GM19455 (cell line): ENCODE measurements at regions not wholly inside any gene's neighbourhood (a gene's known extent, or its start where the extent isn't known, plus 50 kb on each side); places are given as distances from the start of the nearest gene placed in this dataset.
A peak's percentile ranks its signal among the peaks of the same experiment; 100 is the strongest.

ENCODE experiments used
- ATAC-seq: cut with Tn5 transposase; IDR thresholded peaks from one replicate; pipeline ENCODE4 v1.9.1; 2021; ENCODE audit not compliant: unreplicated experiment

DNA sequence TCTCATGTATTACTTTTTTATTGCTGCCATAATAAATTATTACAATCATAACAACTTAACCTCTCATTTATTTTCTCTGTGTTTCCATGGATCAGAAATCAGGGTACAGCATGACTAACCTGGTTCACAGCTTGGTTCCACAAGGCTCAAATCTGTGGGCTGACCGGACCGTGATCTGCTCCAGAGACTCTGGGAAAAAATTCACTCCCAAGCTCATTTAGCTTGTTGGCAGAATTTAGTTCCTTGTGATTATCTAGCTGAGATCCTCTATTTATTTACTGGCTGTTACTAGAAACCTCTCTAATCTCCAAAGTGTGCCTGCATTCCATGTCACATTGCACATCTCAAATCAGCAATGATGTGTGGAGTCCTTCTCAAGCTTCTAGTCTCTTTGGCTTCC is 386.6 kb downstream of the DIPK2A start:
- ATAC-seq, result no peak

GRCh38 chr3:144361002-144361401 is 389.4 kb downstream of the DIPK2A start:
- ATAC-seq, result no peak

DNA sequence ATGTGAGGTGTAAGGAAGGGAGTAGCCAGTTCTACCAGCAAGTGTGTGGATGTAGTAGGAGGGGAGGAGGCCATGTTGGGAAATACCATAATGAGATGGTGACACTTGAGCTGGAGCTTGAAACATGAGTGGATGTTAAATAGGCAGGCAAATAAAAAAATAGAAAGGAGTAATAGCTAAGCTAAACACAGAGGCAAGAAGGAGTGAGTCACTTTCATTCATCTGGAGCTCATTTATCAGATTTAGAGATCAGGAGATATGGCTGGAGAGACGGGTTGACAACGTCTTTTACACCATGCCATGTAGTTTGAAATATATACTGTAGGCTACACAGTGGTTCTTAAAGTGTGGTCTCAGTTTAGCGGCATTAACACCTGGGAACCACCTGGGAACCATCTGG is 390.5 kb downstream of the DIPK2A start:
- no peak for ATAC-seq

GRCh38 chr3:144363856-144364255 is 392.2 kb downstream of the DIPK2A start:
- ATAC-seq, result no peak

DNA sequence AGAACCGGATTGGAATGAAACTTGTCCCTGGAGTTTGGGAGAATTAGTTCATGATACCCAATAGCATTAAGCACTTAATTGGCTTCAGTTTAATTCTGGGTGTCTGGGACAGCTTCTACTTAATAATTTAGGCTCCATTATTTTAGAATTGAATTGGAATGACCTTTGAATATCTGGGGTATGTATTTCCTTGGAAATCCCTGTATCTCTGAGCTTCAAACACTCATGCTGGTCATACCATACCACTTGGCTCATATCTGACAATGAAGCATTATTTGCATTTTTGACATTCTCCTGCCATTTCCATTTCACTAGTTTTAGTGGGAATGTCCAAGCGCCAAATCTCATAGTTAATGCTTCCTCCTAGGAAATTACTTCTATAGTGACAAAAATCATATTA is 393.1 kb downstream of the DIPK2A start:
- no peak for ATAC-seq

DNA sequence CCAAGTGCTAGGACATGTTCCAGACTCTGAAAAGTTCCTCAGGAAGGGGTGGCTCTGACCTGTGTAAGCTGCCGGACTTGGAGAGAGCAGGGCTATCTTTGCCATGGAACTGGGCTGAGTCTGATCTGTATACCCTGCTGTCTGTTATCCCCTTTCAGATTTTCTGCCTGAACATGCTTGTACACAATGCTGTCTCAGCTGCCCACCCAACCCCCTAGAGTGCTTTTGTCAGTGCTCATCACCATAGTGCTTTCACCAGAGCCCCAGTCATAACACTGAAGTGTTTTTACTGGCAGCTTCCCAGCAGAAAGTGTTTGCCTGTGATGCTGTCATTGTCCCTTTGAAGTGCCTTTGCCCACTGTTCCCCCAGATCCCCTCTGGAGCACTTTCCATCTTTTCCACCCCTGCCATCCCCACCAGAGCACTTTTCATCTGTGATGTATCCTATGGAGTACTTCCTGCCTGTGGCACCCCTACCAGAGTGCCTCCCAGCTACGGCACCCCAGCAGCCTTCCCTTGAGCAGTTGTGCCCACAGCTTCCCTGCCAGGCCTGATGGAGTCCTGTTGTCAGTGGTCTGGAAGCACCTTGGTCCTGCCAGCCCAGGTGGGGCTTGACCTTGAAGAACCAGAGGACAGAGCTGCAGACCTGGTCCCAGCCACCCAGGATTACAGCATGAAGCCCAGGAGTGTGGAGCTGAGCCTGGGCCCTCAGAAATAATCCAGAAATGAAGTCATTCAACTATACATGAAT is 397.7 kb downstream of the DIPK2A start:
- ATAC-seq, result no peak

DNA sequence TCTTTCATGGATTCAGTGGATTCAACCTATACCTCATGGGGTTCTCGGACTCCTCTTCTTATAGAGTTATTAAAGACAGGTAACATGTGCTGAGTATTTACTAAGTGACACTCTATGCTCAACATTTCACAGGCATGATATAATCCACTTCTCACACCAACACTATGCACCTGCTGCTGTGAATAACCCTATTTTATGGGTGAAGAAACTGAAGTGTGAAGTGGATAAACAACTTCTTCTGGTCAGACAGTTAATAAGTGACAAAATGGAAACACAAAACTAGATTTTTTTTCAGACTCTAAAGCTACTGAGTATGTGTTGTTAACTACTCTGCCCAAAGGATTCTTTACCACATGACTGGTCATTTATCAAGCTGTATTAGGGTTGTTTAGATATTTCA is 403.5 kb downstream of the DIPK2A start:
- ATAC-seq, result no peak

DNA sequence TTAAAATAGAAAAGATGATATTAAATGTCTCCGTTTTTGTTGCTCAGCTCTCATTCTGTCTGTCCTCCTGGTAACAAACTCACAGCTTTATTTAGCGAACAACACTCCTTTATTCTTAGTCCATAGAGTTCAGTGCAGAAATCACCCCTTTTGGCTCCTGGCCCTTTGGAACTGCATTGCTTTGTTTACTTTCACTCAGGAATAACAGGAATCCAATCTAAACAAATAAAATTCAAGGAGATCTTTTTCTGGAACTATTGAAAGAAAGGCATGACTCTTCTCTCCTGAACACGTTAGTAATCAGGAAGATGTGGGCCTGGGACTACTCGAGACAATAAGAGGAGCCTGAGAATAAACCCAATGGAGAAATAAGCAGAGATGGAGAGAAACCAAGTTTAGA is 409.2 kb downstream of the DIPK2A start:
- ATAC-seq, result no peak

DNA sequence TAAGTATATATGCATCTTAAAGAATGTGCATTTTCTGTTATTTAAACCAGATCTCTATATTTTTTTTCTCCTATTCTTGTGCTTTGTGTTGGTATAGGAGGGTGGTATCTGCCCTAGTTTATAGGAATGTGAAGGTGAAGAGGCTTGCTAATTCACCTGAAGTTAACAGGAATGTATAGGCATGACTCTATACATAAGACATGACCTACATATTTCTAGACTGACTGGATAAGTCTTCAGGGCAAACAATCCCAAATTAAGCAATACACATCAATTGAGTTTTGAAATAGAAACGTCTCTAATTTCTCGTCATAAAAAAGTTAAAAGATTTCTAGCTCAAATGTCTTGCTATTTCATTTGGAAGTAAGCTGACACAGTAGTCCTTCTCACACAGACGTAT is 410.0 kb downstream of the DIPK2A start:
- no peak for ATAC-seq

- no peak for ATAC-seq
Measured at GRCh38 chr3:144384241-144384979, 412.8 kb downstream of the DIPK2A start.

- ATAC-seq, result no peak
Measured at GRCh38 chr3:144390786-144391185, 419.2 kb downstream of the DIPK2A start.

- ATAC-seq, result no peak
Measured at GRCh38 chr3:144391236-144391635, 419.6 kb downstream of the DIPK2A start.

DNA sequence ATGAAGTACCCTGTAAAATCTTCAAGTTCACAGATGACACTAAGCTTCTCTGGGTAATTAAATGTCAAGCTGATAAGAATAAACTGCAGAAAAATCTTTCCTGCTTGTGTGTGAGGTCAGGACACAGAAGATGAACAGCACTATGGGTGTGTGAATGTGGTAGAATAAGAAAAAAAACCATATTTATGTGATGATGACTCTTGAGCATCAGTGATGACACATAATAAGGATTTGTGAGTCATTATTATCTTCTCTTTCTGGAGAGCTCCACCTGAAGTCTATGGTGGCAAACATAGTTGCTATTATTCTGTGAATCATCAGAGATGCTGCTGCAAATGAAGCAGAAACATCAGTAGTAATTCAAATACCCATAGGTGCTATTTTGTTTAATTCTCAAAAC is 422.4 kb downstream of the DIPK2A start:
- no peak for ATAC-seq

DNA sequence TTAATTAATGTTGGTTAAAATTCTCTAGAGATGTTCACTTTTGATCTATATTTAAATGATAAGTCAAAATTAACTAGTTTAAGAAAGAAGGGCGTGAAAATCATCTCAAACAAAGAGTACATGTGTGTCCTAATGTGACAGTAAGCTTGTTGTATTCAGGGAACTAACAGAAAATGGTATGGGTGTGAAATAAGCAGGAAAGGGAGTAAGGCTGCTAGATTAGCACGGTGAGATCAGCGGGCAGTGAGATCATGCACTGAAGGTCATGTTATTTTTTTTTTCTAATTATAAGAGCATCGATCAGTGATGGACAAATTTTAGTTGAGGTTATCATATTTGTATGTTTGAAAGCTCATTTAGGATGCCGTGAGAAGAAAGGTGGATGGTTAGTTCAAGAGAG is 430.8 kb downstream of the DIPK2A start:
- ATAC-seq, result no peak

DNA sequence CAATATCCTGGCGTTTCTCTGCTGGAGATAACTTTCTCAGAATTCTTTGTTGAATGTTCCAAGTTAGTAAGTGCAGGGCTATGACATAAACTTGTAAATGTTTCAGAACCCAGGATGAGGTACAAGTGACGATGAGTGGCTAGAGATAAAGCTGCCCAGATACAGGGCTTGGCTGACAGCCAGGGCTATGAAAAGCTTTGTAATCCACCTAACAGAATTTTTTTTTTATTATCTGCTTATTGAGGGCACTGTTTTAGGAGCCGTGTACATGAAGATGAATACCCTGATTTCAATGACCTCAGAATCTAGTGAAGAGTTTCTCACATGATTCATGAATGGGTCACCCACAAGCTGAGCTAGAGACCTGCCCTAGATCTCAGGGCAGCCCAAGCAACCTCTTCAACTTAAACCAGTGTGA is 431.4 kb downstream of the DIPK2A start:
- ATAC-seq, result no peak

DNA sequence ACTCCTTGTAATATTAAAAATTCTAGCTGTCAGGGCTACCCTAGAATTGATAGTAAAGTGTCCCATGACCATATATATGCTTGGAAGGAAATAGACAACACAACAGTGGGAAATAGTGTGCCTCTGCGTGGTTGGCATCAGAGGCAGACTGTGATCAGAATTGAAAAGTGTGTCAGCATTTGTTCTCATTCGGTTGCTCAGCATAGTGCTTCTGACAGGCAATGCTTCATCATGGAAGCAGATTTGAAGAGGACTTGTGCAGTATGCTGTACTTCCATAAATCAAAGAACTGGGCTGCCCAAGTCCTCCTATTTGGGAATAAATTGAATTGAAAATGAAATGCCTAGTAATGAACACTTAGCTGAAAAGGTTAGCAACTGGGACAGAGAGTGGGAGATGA is 435.7 kb downstream of the DIPK2A start:
- no peak for ATAC-seq

DNA sequence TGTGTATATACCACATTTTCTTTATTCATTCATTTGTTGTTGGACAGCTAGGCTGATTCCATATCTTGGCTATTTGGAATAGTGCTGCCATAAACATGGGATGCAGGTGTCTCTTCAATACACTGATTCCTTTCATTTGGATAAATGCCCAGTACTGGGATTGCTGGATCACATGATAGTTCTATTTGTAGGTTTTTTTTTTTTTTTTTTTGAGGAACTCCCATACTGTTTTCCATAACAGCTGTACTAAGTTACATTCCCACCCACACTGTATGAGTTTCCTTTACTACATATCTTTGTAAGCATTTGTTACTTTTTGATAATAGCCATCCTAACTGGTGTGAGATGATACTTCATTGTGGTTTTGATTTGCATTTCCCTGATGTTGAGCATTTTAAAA is 437.7 kb downstream of the DIPK2A start:
- ATAC-seq, result no peak

GRCh38 chr3:144413068-144413467 is 441.4 kb downstream of the DIPK2A start:
- no peak for ATAC-seq

DNA sequence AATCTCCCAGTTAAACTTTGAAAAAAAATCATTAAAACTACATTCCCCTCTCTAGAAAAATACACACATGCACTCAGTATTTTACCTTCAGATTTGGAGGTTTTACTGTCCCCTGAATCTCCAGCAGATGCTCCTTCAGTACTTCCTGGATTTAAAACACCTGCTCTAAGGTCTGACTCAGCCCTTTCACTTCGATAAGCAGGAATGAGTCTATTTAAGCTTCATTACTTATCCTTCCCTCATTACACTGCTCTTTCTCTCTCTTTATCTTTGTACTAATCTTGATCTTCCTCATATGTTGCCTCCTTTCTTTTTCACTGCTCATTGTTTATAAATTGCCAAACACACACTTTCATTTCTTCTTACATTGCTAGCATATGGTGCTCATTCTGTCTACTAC is 443.9 kb downstream of the DIPK2A start:
- ATAC-seq, result no peak

- no peak for ATAC-seq
Measured at GRCh38 chr3:144424606-144425005, 453.0 kb downstream of the DIPK2A start.

DNA sequence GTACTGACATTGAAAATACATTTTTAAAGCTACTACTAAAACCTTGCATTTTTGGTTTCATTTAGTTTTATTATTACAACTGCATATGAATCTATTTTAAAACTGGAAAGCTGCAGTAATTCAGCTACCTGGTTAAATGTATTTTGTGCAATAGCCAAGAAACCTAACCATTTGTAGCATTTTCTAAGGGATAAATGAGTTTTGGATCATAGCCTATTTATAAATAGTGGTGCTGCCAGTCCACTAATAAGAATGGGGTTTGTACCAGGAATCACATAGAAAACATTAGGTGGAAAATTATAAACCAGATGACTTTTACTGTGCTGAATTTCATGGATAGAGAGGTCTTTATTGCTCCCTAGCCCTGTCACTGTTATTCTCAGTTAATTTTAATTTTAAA is 454.7 kb downstream of the DIPK2A start:
- no peak for ATAC-seq

DNA sequence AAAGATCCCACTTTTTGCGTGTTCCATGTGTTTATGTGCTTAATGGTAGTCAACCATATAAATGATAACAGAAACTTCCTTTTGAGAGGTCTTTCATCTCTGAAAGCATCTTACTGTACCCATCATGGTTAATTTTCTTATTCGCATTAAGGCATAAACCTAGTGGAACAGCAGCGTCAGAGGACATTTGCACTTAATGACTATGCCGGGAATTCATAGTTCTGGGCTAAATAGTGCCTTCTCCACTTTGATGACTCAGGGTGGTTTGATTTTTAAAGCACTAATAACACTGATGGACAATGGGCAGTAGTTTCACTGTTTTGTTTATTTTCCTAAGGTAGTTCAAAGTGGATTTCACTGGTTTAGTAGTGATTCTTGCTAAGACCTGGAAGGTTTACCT is 455.3 kb downstream of the DIPK2A start:
- no peak for ATAC-seq

GRCh38 chr3:144429719-144430121 is 458.1 kb downstream of the DIPK2A start:
- ATAC-seq, result peak; percentile 68
